ENCODE measurements at regions not wholly inside any gene's neighbourhood (a gene's known extent, or its start where the extent isn't known, plus 50 kb on each side); places are given as distances from the start of the nearest gene placed in this dataset.

GRCh38 chr15:31448635-31448979, 122.0 kb downstream of the KLF13 start:
- no peak overlapping the region for H2BK12ac ChIP-seq (ENCODE audit: low read length)
- H3K9ac ChIP-seq (ENCODE audit: low read depth, low read length, poor library complexity): no peak overlapping the region
- H3K4me3 ChIP-seq (ENCODE audit: low read length in 2 of 2): no peak overlapping the region
- no peak overlapping the region for H3K18ac ChIP-seq (ENCODE audit: low read length)
- no peak overlapping the region for H2BK120ac ChIP-seq (ENCODE audit: low read depth, low read length)
- WGBS, 2 donors (ENCODE audit: extremely low coverage in 2 of 2, insufficient read length in 2 of 2, insufficient replicate concordance in 1 of 2): no CpG with 5 or more reads among the region's 5 CpGs
- H3K4me1 ChIP-seq (ENCODE audit: control insufficient read depth in 2 of 2, insufficient read depth in 1 of 2, low read depth in 1 of 2, low read length in 2 of 2): no peaks in the 10 kb centered on the region
- H3K4me2 ChIP-seq (ENCODE audit: insufficient read depth, low read length, poor library complexity, severe bottlenecking): no peak overlapping the region
- no peak overlapping the region for H2AK5ac ChIP-seq (ENCODE audit: low read depth, low read length)
- H3K27ac ChIP-seq (replicated peaks; ENCODE audit: low read length): no peak overlapping the region
- no peak overlapping the region for H2AFZ ChIP-seq (ENCODE audit: low read length)
- H3K36me3 ChIP-seq (replicated peaks in 1 of 2; ENCODE audit: control insufficient read depth in 2 of 2, insufficient read depth in 2 of 2, low read length in 2 of 2): no peaks in the 10 kb centered on the region
- no peak overlapping the region for H4K8ac ChIP-seq (ENCODE audit: low read depth, low read length)
- peaks cover 0 to 2% of the 10 kb centered on the region in 2 donors for H3K9me3 ChIP-seq (replicated peaks in 1 of 2; ENCODE audit: control insufficient read depth in 2 of 2, insufficient read depth in 1 of 2, low read depth in 1 of 2, low read length in 2 of 2)
- no peak overlapping the region for H2BK15ac ChIP-seq (ENCODE audit: low read length)
- no peak overlapping the region for H3K4ac ChIP-seq (ENCODE audit: low read length)
- no peak overlapping the region for H3K14ac ChIP-seq (ENCODE audit: low read length)
- H4K91ac ChIP-seq (ENCODE audit: low read depth, low read length, poor library complexity): no peak overlapping the region
- H3K27me3 ChIP-seq (ENCODE audit: control insufficient read depth in 3 of 3, insufficient read depth in 3 of 3, low read depth in 1 of 3, low read length in 3 of 3): no peaks in the 10 kb centered on the region
- no peaks in the 10 kb centered on the region for H3K79me1 ChIP-seq (ENCODE audit: low read depth, low read length)
- DNase-seq (ENCODE audit: low spot score): no peak
- H2BK5ac ChIP-seq (ENCODE audit: low read length): no peak overlapping the region
- H3K23ac ChIP-seq (ENCODE audit: low read depth, low read length, poor library complexity): no peak overlapping the region

DNA sequence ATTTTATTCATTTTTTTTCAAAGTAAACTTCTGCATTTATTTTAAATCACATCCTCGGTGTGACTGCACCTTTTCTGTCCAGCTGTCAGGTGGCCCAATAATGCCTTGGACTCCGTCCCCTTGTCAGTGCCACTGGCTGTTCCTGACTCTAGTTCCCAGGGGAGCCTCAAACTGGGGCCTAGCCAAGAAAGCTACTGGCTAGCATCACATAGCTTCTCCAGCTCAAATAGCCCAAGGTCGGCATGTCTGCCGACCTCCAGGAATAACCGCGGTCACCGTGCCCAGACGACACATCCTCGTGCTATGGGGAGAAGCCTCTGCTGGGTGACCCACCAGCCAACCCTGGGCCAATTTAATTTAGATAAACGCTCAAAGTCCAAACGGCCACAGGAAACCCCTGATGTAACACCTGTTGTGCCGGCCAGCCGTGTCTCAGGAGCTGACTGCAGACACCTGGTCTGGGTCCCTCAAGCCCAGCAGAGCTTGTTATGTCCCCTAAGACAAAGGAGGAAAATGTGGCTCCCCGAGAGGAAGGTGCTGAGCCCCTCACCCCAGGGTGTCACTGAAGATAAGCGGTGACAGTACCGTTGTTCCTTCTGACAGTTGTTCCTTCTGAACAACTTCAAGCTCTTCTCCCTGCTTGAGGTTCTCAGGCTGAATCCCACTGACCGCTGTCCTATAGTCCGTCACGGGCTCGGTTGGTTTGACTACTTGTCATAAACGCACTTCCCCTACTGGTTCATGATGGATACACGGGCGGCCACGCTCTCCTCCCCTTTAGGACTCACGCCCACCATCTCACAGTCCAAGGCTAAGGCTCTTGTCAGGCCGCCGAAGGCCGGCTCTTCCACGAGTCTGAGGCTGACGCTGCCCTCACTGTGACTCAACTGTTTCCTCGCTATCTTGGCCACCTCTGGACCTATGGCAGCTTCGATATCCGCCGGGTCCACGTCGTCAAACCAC, 126.2 kb downstream of the KLF13 start:
- Histone ChIP-seq H3K27me3 (ENCODE audit: control insufficient read depth in 3 of 3, insufficient read depth in 3 of 3, low read depth in 1 of 3, low read length in 3 of 3) (no peaks in the 10 kb centered on the region), H2BK12ac (ENCODE audit: low read length) (no peak overlapping the region), H2BK5ac (ENCODE audit: low read length) (no peak overlapping the region), H3K36me3 (replicated peaks in 1 of 2; ENCODE audit: control insufficient read depth in 2 of 2, insufficient read depth in 2 of 2, low read length in 2 of 2) (no peaks in the 10 kb centered on the region), H2AK5ac (ENCODE audit: low read depth, low read length) (no peak overlapping the region), H3K4ac (ENCODE audit: low read length) (no peak overlapping the region), H2BK15ac (ENCODE audit: low read length) (no peak overlapping the region), H3K18ac (ENCODE audit: low read length) (no peak overlapping the region), H3K4me2 (ENCODE audit: insufficient read depth, low read length, poor library complexity, severe bottlenecking) (no peak overlapping the region), H4K91ac (ENCODE audit: low read depth, low read length, poor library complexity) (no peak overlapping the region), H3K14ac (ENCODE audit: low read length) (no peak overlapping the region), H3K9ac (ENCODE audit: low read depth, low read length, poor library complexity) (no peak overlapping the region), H4K8ac (ENCODE audit: low read depth, low read length) (no peak overlapping the region), H3K4me1 (ENCODE audit: control insufficient read depth in 2 of 2, insufficient read depth in 1 of 2, low read depth in 1 of 2, low read length in 2 of 2) (no peaks in the 10 kb centered on the region), H2BK120ac (ENCODE audit: low read depth, low read length) (no peak overlapping the region), H3K9me3 (replicated peaks in 1 of 2; ENCODE audit: control insufficient read depth in 2 of 2, insufficient read depth in 1 of 2, low read depth in 1 of 2, low read length in 2 of 2) (peaks cover 0 to 2% of the 10 kb centered on the region in 2 donors), H3K27ac (replicated peaks; ENCODE audit: low read length) (no peak overlapping the region), H2AFZ (ENCODE audit: low read length) (no peak overlapping the region), H3K23ac (ENCODE audit: low read depth, low read length, poor library complexity) (no peak overlapping the region), H3K4me3 (ENCODE audit: low read length in 2 of 2) (no peak overlapping the region), H3K79me1 (ENCODE audit: low read depth, low read length) (no peaks in the 10 kb centered on the region)
- WGBS, 2 donors (ENCODE audit: extremely low coverage in 2 of 2, insufficient read length in 2 of 2, insufficient replicate concordance in 1 of 2): no CpG with 5 or more reads among the region's 36 CpGs
- DNase-seq (ENCODE audit: low spot score): no peak

- Histone ChIP-seq H3K23ac (ENCODE audit: low read depth, low read length, poor library complexity) (no peak overlapping the region), H3K4me2 (ENCODE audit: insufficient read depth, low read length, poor library complexity, severe bottlenecking) (no peak overlapping the region), H3K36me3 (replicated peaks in 1 of 2; ENCODE audit: control insufficient read depth in 2 of 2, insufficient read depth in 2 of 2, low read length in 2 of 2) (no peaks in the 10 kb centered on the region), H3K4me3 (ENCODE audit: low read length in 2 of 2) (no peak overlapping the region), H4K8ac (ENCODE audit: low read depth, low read length) (no peak overlapping the region), H2BK15ac (ENCODE audit: low read length) (no peak overlapping the region), H4K91ac (ENCODE audit: low read depth, low read length, poor library complexity) (no peak overlapping the region), H3K79me1 (ENCODE audit: low read depth, low read length) (no peaks in the 10 kb centered on the region), H3K27me3 (ENCODE audit: control insufficient read depth in 3 of 3, insufficient read depth in 3 of 3, low read depth in 1 of 3, low read length in 3 of 3) (no peaks in the 10 kb centered on the region), H3K9me3 (replicated peaks in 1 of 2; ENCODE audit: control insufficient read depth in 2 of 2, insufficient read depth in 1 of 2, low read depth in 1 of 2, low read length in 2 of 2) (peaks cover 0 to 2% of the 10 kb centered on the region in 2 donors), H2AK5ac (ENCODE audit: low read depth, low read length) (no peak overlapping the region), H2AFZ (ENCODE audit: low read length) (no peak overlapping the region), H3K4ac (ENCODE audit: low read length) (no peak overlapping the region), H3K9ac (ENCODE audit: low read depth, low read length, poor library complexity) (no peak overlapping the region), H3K18ac (ENCODE audit: low read length) (no peak overlapping the region), H2BK5ac (ENCODE audit: low read length) (no peak overlapping the region), H3K4me1 (ENCODE audit: control insufficient read depth in 2 of 2, insufficient read depth in 1 of 2, low read depth in 1 of 2, low read length in 2 of 2) (no peaks in the 10 kb centered on the region), H2BK12ac (ENCODE audit: low read length) (no peak overlapping the region), H2BK120ac (ENCODE audit: low read depth, low read length) (no peak overlapping the region), H3K14ac (ENCODE audit: low read length) (no peak overlapping the region), H3K27ac (replicated peaks; ENCODE audit: low read length) (no peak overlapping the region)
- no CpG with 5 or more reads among the region's 29 CpGs for WGBS, 2 donors (ENCODE audit: extremely low coverage in 2 of 2, insufficient read length in 2 of 2, insufficient replicate concordance in 1 of 2)
- DNase-seq (ENCODE audit: low spot score): no peak
These were observed 127.1 kb downstream of the KLF13 start for GRCh38 chr15:31453558-31454318.

DNA sequence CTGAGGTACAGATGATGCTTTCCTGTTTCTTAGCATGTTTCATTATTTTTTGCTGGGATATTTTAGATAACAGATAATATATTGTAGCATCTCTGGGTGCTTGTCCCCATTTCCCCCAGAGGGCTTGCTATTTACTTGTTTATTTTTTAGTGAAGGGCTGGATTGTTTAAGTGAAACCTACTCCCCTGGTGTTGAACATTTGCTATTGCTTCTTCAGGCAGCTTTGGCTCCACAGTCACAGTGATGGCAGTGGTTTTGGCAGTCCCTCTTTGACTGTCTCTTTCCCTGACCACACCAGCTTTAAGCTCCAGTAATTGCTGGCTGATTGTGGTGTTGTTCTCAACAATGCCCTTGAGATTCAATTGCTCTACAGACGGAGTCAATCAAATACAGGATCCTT, 128.9 kb downstream of the KLF13 start:
- H3K27ac ChIP-seq (replicated peaks; ENCODE audit: low read length): no peak overlapping the region
- H3K23ac ChIP-seq (ENCODE audit: low read depth, low read length, poor library complexity): no peak overlapping the region
- DNase-seq (ENCODE audit: low spot score): no peak
- no peak overlapping the region for H2BK120ac ChIP-seq (ENCODE audit: low read depth, low read length)
- H2BK5ac ChIP-seq (ENCODE audit: low read length): no peak overlapping the region
- WGBS, 2 donors (ENCODE audit: extremely low coverage in 2 of 2, insufficient read length in 2 of 2, insufficient replicate concordance in 1 of 2): no CpG with 5 or more reads among the region's 1 CpG
- H2BK15ac ChIP-seq (ENCODE audit: low read length): no peak overlapping the region
- no peaks in the 10 kb centered on the region for H3K36me3 ChIP-seq (replicated peaks in 1 of 2; ENCODE audit: control insufficient read depth in 2 of 2, insufficient read depth in 2 of 2, low read length in 2 of 2)
- H4K91ac ChIP-seq (ENCODE audit: low read depth, low read length, poor library complexity): no peak overlapping the region
- H2AK5ac ChIP-seq (ENCODE audit: low read depth, low read length): no peak overlapping the region
- no peak overlapping the region for H2AFZ ChIP-seq (ENCODE audit: low read length)
- H3K4me3 ChIP-seq (ENCODE audit: low read length in 2 of 2): no peak overlapping the region
- H3K9ac ChIP-seq (ENCODE audit: low read depth, low read length, poor library complexity): no peak overlapping the region
- H3K4me1 ChIP-seq (ENCODE audit: control insufficient read depth in 2 of 2, insufficient read depth in 1 of 2, low read depth in 1 of 2, low read length in 2 of 2): no peaks in the 10 kb centered on the region
- no peak overlapping the region for H2BK12ac ChIP-seq (ENCODE audit: low read length)
- H3K4me2 ChIP-seq (ENCODE audit: insufficient read depth, low read length, poor library complexity, severe bottlenecking): no peak overlapping the region
- H3K79me1 ChIP-seq (ENCODE audit: low read depth, low read length): no peaks in the 10 kb centered on the region
- no peak overlapping the region for H3K14ac ChIP-seq (ENCODE audit: low read length)
- no peaks in the 10 kb centered on the region for H3K27me3 ChIP-seq (ENCODE audit: control insufficient read depth in 3 of 3, insufficient read depth in 3 of 3, low read depth in 1 of 3, low read length in 3 of 3)
- no peak overlapping the region for H3K18ac ChIP-seq (ENCODE audit: low read length)
- no peak overlapping the region for H3K4ac ChIP-seq (ENCODE audit: low read length)
- peaks cover 0 to 2% of the 10 kb centered on the region in 2 donors for H3K9me3 ChIP-seq (replicated peaks in 1 of 2; ENCODE audit: control insufficient read depth in 2 of 2, insufficient read depth in 1 of 2, low read depth in 1 of 2, low read length in 2 of 2)
- no peak overlapping the region for H4K8ac ChIP-seq (ENCODE audit: low read depth, low read length)
